ENCODE measurements at regions not wholly inside any gene's neighbourhood (a gene's known extent, or its start where the extent isn't known, plus 50 kb on each side); places are given as distances from the start of the nearest gene placed in this dataset.

- intact Hi-C loops (cut with DNase I) = no loop called here
- H3K4me1 ChIP-seq = no peaks in the 10 kb centered on the region
- H3K9me3 ChIP-seq = no peaks in the 10 kb centered on the region
- no peaks in the 10 kb centered on the region for H3K36me3 ChIP-seq (replicated peaks in 1 of 2; ENCODE audit: insufficient read depth in 1 of 2, low read depth in 2 of 2)
- H3K27me3 ChIP-seq = no peaks in the 10 kb centered on the region
- 66 to 79% methylated on average over 5 of the region's 5 CpGs for WGBS, 2 donors
- TF ChIP-seq POLR2A (IDR thresholded peaks at IDR 0.05) (no peak), CTCF (IDR thresholded peaks at IDR 0.05) (no peak)
- DNase-seq (no peak), ATAC-seq (no peak)
- no peak overlapping the region for H3K4me3 ChIP-seq
- H3K27ac ChIP-seq = no peak overlapping the region
These were observed 175.7 kb downstream of the DHX15 start for GRCh38 chr4:24408640-24409039.

GRCh38 chr4:24405926-24406325 lies 178.4 kb downstream of the DHX15 start:
- 51 to 59% methylated on average over 5 of the region's 5 CpGs for WGBS, 2 donors
- H3K27me3 ChIP-seq = no peaks in the 10 kb centered on the region
- no peak for ATAC-seq

GRCh38 chr4:24405341-24405740 lies 179.0 kb downstream of the DHX15 start:
- Histone ChIP-seq H3K27me3 (no peaks in the 10 kb centered on the region), H3K9me3 (no peaks in the 10 kb centered on the region), H3K4me1 (no peaks in the 10 kb centered on the region), H3K4me3 (no peak overlapping the region), H3K27ac (no peak overlapping the region), H3K36me3 (replicated peaks in 1 of 2; ENCODE audit: insufficient read depth in 1 of 2, low read depth in 2 of 2) (no peaks in the 10 kb centered on the region)
- TF ChIP-seq CTCF (IDR thresholded peaks at IDR 0.05) = no peak
- no peak for TF ChIP-seq POLR2A (IDR thresholded peaks at IDR 0.05)
- DNase-seq (no peak), ATAC-seq (no peak)
- intact Hi-C loops (cut with DNase I) = no loop called here
- 59 to 79% methylated on average over 5 of the region's 5 CpGs for WGBS, 2 donors

More at GRCh38 chr4:24405926-24406325, 178.4 kb downstream of the DHX15 start:
- Histone ChIP-seq H3K4me3 (no peak overlapping the region), H3K27ac (no peak overlapping the region), H3K4me1 (no peaks in the 10 kb centered on the region), H3K9me3 (no peaks in the 10 kb centered on the region), H3K36me3 (replicated peaks in 1 of 2; ENCODE audit: insufficient read depth in 1 of 2, low read depth in 2 of 2) (no peaks in the 10 kb centered on the region)
- intact Hi-C loops (cut with DNase I) = no loop called here
- no peak for DNase-seq
- no peak for TF ChIP-seq CTCF (IDR thresholded peaks at IDR 0.05)
- no peak for TF ChIP-seq POLR2A (IDR thresholded peaks at IDR 0.05)

- intact Hi-C loops (cut with DNase I) = no loop called here
- ATAC-seq (no peak), DNase-seq (no peak)
- Histone ChIP-seq H3K4me3 (no peak overlapping the region), H3K36me3 (replicated peaks in 1 of 2; ENCODE audit: insufficient read depth in 1 of 2, low read depth in 2 of 2) (no peaks in the 10 kb centered on the region), H3K27ac (no peak overlapping the region), H3K27me3 (no peaks in the 10 kb centered on the region), H3K9me3 (no peaks in the 10 kb centered on the region), H3K4me1 (no peaks in the 10 kb centered on the region)
- TF ChIP-seq POLR2A (IDR thresholded peaks at IDR 0.05) (no peak), CTCF (IDR thresholded peaks at IDR 0.05) (no peak)
- WGBS, 2 donors = 55 to 70% methylated on average over 3 of the region's 3 CpGs
These were observed 180.1 kb downstream of the DHX15 start for GRCh38 chr4:24404281-24404680.

GRCh38 chr4:24403265-24403664 lies 181.1 kb downstream of the DHX15 start:
- Histone ChIP-seq H3K27me3 (no peaks in the 10 kb centered on the region), H3K4me3 (no peak overlapping the region), H3K27ac (no peak overlapping the region), H3K9me3 (no peaks in the 10 kb centered on the region), H3K36me3 (replicated peaks in 1 of 2; ENCODE audit: insufficient read depth in 1 of 2, low read depth in 2 of 2) (no peaks in the 10 kb centered on the region), H3K4me1 (no peaks in the 10 kb centered on the region)
- TF ChIP-seq POLR2A (IDR thresholded peaks at IDR 0.05) (no peak), CTCF (IDR thresholded peaks at IDR 0.05) (no peak)
- WGBS, 2 donors = 77 to 78% methylated on average over 5 of the region's 5 CpGs
- DNase-seq (no peak), ATAC-seq (no peak)
- intact Hi-C loops (cut with DNase I) = no loop called here
